Ovary (tissue), 7 donors: ENCODE measurements at regions not wholly inside any gene's neighbourhood (a gene's known extent, or its start where the extent isn't known, plus 50 kb on each side); places are given as distances from the start of the nearest gene placed in this dataset.

Source experiments
- DNase-seq, 5 donors: peaks; one replicate each; pipeline ENCODE4 v3.0.0-alpha.2; 2019 to 2020
- H3K27ac ChIP-seq, 2 donors: fragments of 200-600 bp; one replicate each; pipeline versions ENCODE4 v1.5.1 to v1.8.0; 2019 to 2022
- H3K27me3 ChIP-seq: fragments of 200-600 bp; one replicate; pipeline ENCODE4 v1.8.0; 2022
- H3K36me3 ChIP-seq: fragments of 200-600 bp; sonication (generic); one replicate; pipeline ENCODE4 v1.5.1; 2019
- H3K4me1 ChIP-seq: one replicate; pipeline ENCODE4 v1.8.1; 2013; ENCODE audit warnings: mild to moderate bottlenecking, moderate library complexity; ENCODE audit not compliant: insufficient read depth
- H3K4me3 ChIP-seq: fragments of 200-600 bp; sonication (generic); one replicate; pipeline ENCODE4 v1.5.1; 2017
- H3K9me3 ChIP-seq, 2 donors: fragments of 200-600 bp in 1 of 2; sonication (generic) in 1 of 2; one replicate each; pipeline versions ENCODE4 v1.5.1 to v1.8.1; 2013 to 2019; ENCODE audit warnings: mild to moderate bottlenecking in 1 of 2, moderate library complexity in 1 of 2
- CTCF ChIP-seq, 3 donors: fragments of 450-650 bp in 2 of 3; fragments of 200-600 bp in 1 of 3; IDR thresholded peaks; one replicate each; pipeline versions ENCODE4 v1.5.1 to v1.8.0; 2016 to 2022; ENCODE audit warnings: antibody characterized with exemption in 3 of 3, mild to moderate bottlenecking in 1 of 3
- EP300 ChIP-seq: sonication (generic); formaldehyde crosslinking; IDR thresholded peaks from one replicate; pipeline ENCODE4 v1.6.1; 2017; ENCODE audit warnings: antibody characterized with exemption
- POLR2A ChIP-seq: fragments of 450-650 bp; IDR thresholded peaks from one replicate; pipeline ENCODE4 v1.6.1; 2017; ENCODE audit warnings: antibody characterized with exemption, mild to moderate bottlenecking, moderate library complexity
- WGBS, 3 donors: extraction: QIAGEN DNeasy Blood & Tissue Kit in 1 of 3; methylation state at CpG; one replicate each; pipeline versions ENCODE4 v1.1.5 to v1.1.7; 2013 to 2017; 5-methylcytosine and 5-hydroxymethylcytosine counted together
- intact Hi-C, 4 donors: fragments of 100-400 bp; cut with DNase I; formaldehyde crosslinking; loops; one replicate each; pipeline versions ENCODE4 v1.11.0 to v1.15.1; 2022 to 2023
- donor health status: DM: no; HTN: no; CAD: no; lungs with moderate emphysema.
- donor health status: DM: no; HTN: no; CAD: no.
- donor health status: Bipolar disorder and iron deficiency.
- donor health status: DM: no; HTN: no; CAD: no.
- donor health status: DM: yes; HTN: yes; CAD: no.

- Histone ChIP-seq H3K9me3 (no peaks in the 10 kb centered on the region), H3K36me3 (no peaks in the 10 kb centered on the region), H3K4me1 (no peaks in the 10 kb centered on the region), H3K4me3 (no peak overlapping the region), H3K27me3 (no peaks in the 10 kb centered on the region), H3K27ac (no peak overlapping the region)
- WGBS, 3 donors: 74 to 85% (median 77%) methylated on average over 10 of the region's 10 CpGs
- intact Hi-C loops: no loop called here
- no peak for TF ChIP-seq EP300
- no peak for TF ChIP-seq CTCF (IDR thresholded peaks at IDR 0.05)
- TF ChIP-seq POLR2A: no peak
- no peak for DNase-seq
Observed at GRCh38 chr11:56910046-56910773, 78.5 kb upstream of the OR5AK2 start.

- no peak for TF ChIP-seq POLR2A
- TF ChIP-seq CTCF (IDR thresholded peaks at IDR 0.05): no peak
- no peak for TF ChIP-seq EP300
- 95 to 100% (median 95%) methylated on average over 1 of the region's 1 CpG for WGBS, 3 donors
- no peak overlapping the region for H3K27ac ChIP-seq
- DNase-seq: no peak
- H3K36me3 ChIP-seq: no peaks in the 10 kb centered on the region
- no peaks in the 10 kb centered on the region for H3K4me1 ChIP-seq
- no peaks in the 10 kb centered on the region for H3K27me3 ChIP-seq
- H3K4me3 ChIP-seq: no peak overlapping the region
- no peaks in the 10 kb centered on the region for H3K9me3 ChIP-seq
- intact Hi-C loops: no loop called here
Observed at GRCh38 chr11:56909563-56909962, 79.2 kb upstream of the OR5AK2 start.

GRCh38 chr11:56909080-56909479 is 79.6 kb upstream of the OR5AK2 start:
- no peak overlapping the region for H3K4me3 ChIP-seq
- H3K9me3 ChIP-seq: no peaks in the 10 kb centered on the region
- no peaks in the 10 kb centered on the region for H3K4me1 ChIP-seq
- intact Hi-C loops: no loop called here
- H3K27ac ChIP-seq: no peak overlapping the region
- H3K27me3 ChIP-seq: no peaks in the 10 kb centered on the region
- H3K36me3 ChIP-seq: no peaks in the 10 kb centered on the region
- no peak for DNase-seq
- no peak for TF ChIP-seq EP300
- no peak for TF ChIP-seq POLR2A
- no peak for TF ChIP-seq CTCF (IDR thresholded peaks at IDR 0.05)
- WGBS, 3 donors: 74 to 85% (median 79%) methylated on average over 4 of the region's 4 CpGs

- Histone ChIP-seq H3K27me3 (no peaks in the 10 kb centered on the region), H3K4me1 (no peaks in the 10 kb centered on the region), H3K36me3 (no peaks in the 10 kb centered on the region), H3K27ac (no peak overlapping the region), H3K4me3 (no peak overlapping the region), H3K9me3 (no peaks in the 10 kb centered on the region)
- DNase-seq: no peak
- intact Hi-C loops: no loop called here
- no peak for TF ChIP-seq CTCF (IDR thresholded peaks at IDR 0.05)
- no peak for TF ChIP-seq POLR2A
- no peak for TF ChIP-seq EP300
- 66 to 88% (median 73%) methylated on average over 2 of the region's 2 CpGs for WGBS, 3 donors
Observed at GRCh38 chr11:56906683-56907148, 82.0 kb upstream of the OR5AK2 start.
